Neutrophil (primary cell): ENCODE measurements at regions not wholly inside any gene's neighbourhood (a gene's known extent, or its start where the extent isn't known, plus 50 kb on each side); places are given as distances from the start of the nearest gene placed in this dataset.

ENCODE experiments used
- H3K27ac ChIP-seq: fragments of 200-600 bp; sonication (generic); 2 replicates; pipeline ENCODE4 v1.5.1; 2016; ENCODE audit warnings: mild to moderate bottlenecking, moderate library complexity
- H3K27me3 ChIP-seq: fragments of 200-600 bp; sonication (generic); 2 replicates; pipeline ENCODE4 v1.6.0; 2016; ENCODE audit warnings: mild to moderate bottlenecking
- H3K36me3 ChIP-seq: fragments of 200-600 bp; sonication (generic); 2 replicates; pipeline ENCODE4 v1.5.1; 2017
- H3K4me1 ChIP-seq, 2 experiments: fragments of 200-600 bp in 1 of 2; sonication (generic) in 1 of 2; 1 replicate in 1 of 2; 2 replicates in 1 of 2; pipeline versions ENCODE4 v1.5.1 to v1.6.1; 2013 to 2016; ENCODE audit warnings: low read depth in 1 of 2, low read length in 1 of 2, mild to moderate bottlenecking in 1 of 2, moderate library complexity in 1 of 2; ENCODE audit not compliant: control insufficient read depth in 1 of 2, insufficient read depth in 1 of 2
- H3K4me3 ChIP-seq, 2 experiments: fragments of 200-600 bp in 1 of 2; sonication (generic) in 1 of 2; 1 replicate in 1 of 2; 2 replicates in 1 of 2; pipeline ENCODE4 v1.5.1; 2013 to 2016; ENCODE audit warnings: low read depth in 1 of 2, low read length in 1 of 2, mild to moderate bottlenecking in 1 of 2, moderate library complexity in 1 of 2
- H3K9me3 ChIP-seq: fragments of 200-600 bp; sonication (generic); 2 replicates; pipeline ENCODE4 v1.5.1; 2016
- TF ChIP-seq, protein P1 (sequence below): fragments of 200-600 bp; sonication (generic); IDR thresholded peaks from 2 replicates; pipeline ENCODE4 v1.5.1; 2016; ENCODE audit warnings: antibody characterized with exemption

DNA sequence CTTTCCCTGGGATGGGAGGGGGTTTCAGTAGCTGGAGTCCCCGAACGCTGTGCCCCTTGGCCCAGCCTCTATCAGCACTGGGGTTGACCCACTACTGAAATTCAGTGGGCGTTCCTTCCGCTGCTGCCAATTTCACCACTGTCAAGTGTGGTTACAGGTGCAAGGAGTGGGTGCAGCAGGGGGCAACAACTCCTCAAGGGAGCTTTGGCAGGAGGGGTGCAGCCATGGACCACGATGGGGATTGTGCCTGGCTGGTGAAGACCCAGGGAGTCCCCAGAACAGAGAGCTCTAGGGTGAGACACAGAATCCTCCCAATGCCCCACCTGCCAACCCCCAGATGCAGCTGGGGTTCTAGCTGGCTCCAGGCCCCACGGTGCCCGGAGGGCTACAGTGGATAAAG, 123.5 kb upstream of the SDK2 start:
- TF ChIP-seq, protein P1, sequence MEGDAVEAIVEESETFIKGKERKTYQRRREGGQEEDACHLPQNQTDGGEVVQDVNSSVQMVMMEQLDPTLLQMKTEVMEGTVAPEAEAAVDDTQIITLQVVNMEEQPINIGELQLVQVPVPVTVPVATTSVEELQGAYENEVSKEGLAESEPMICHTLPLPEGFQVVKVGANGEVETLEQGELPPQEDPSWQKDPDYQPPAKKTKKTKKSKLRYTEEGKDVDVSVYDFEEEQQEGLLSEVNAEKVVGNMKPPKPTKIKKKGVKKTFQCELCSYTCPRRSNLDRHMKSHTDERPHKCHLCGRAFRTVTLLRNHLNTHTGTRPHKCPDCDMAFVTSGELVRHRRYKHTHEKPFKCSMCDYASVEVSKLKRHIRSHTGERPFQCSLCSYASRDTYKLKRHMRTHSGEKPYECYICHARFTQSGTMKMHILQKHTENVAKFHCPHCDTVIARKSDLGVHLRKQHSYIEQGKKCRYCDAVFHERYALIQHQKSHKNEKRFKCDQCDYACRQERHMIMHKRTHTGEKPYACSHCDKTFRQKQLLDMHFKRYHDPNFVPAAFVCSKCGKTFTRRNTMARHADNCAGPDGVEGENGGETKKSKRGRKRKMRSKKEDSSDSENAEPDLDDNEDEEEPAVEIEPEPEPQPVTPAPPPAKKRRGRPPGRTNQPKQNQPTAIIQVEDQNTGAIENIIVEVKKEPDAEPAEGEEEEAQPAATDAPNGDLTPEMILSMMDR, result no peak
- no peaks in the 10 kb centered on the region for H3K4me1 ChIP-seq
- no peak overlapping the region for H3K27ac ChIP-seq
- H3K36me3 ChIP-seq, result no peaks in the 10 kb centered on the region
- H3K4me3 ChIP-seq, result no peak overlapping the region
- peaks cover 24% of the 10 kb centered on the region for H3K27me3 ChIP-seq
- no peaks in the 10 kb centered on the region for H3K9me3 ChIP-seq

- no peaks in the 10 kb centered on the region for H3K4me1 ChIP-seq
- no peak overlapping the region for H3K4me3 ChIP-seq
- no peaks in the 10 kb centered on the region for H3K36me3 ChIP-seq
- TF ChIP-seq, protein P1, result no peak
- no peaks in the 10 kb centered on the region for H3K9me3 ChIP-seq
- H3K27me3 ChIP-seq, result peaks cover 24% of the 10 kb centered on the region
- no peak overlapping the region for H3K27ac ChIP-seq
Measured at GRCh38 chr17:73768691-73769090, 124.4 kb upstream of the SDK2 start.

DNA sequence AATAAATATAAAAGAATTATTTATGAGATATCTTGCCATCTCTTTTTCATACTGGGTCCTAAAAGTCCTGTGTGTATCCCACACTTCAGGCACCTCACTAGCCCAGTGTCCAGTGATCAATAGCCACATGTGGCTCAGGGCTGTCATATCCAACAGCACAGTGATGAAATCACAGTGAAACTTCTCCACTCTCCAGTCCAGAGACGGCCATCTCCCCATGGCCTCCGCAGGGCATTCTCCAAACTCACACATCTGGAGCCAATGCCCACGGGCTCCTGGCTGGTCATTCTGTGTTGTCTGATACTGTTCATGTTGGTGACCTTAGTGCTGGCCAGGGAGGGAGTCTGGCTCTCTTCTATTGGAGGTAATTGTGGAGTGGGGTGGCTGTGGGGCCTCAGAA, 125.2 kb upstream of the SDK2 start:
- Histone ChIP-seq H3K9me3 (no peaks in the 10 kb centered on the region), H3K27me3 (peaks cover 24% of the 10 kb centered on the region), H3K36me3 (no peaks in the 10 kb centered on the region), H3K4me3 (no peak overlapping the region), H3K4me1 (no peaks in the 10 kb centered on the region), H3K27ac (no peak overlapping the region)
- TF ChIP-seq, protein P1, result no peak

- TF ChIP-seq, protein P1, result no peak
- Histone ChIP-seq H3K27ac (no peak overlapping the region), H3K27me3 (peaks cover 24% of the 10 kb centered on the region), H3K9me3 (no peaks in the 10 kb centered on the region), H3K4me3 (no peak overlapping the region), H3K36me3 (no peaks in the 10 kb centered on the region), H3K4me1 (no peaks in the 10 kb centered on the region)
Measured at GRCh38 chr17:73770115-73770848, 126.0 kb upstream of the SDK2 start.

- Histone ChIP-seq H3K4me3 (no peak overlapping the region), H3K27ac (no peak overlapping the region), H3K27me3 (peaks cover 24% of the 10 kb centered on the region), H3K9me3 (no peaks in the 10 kb centered on the region), H3K4me1 (no peaks in the 10 kb centered on the region), H3K36me3 (no peaks in the 10 kb centered on the region)
- TF ChIP-seq, protein P1, result no peak
Measured at GRCh38 chr17:73770849-73771229, 126.6 kb upstream of the SDK2 start.
